SK-N-SH (cell line): ENCODE measurements at regions not wholly inside any gene's neighbourhood (a gene's known extent, or its start where the extent isn't known, plus 50 kb on each side); places are given as distances from the start of the nearest gene placed in this dataset.

Experiments
- CHD2 ChIP-seq: fragments of 150-350 bp; IDR thresholded peaks from 2 replicates; pipeline ENCODE4 v1.6.1; 2018; ENCODE audit warnings: low read length; ENCODE audit not compliant: partially characterized antibody
- JUND ChIP-seq: IDR thresholded peaks from 2 replicates; pipeline ENCODE4 v1.4.0; 2012
- MAX ChIP-seq: IDR thresholded peaks from 2 replicates; pipeline ENCODE4 v1.4.0; 2012; ENCODE audit warnings: low read depth
- NFIC ChIP-seq: IDR thresholded peaks from 2 replicates; pipeline ENCODE4 v1.4.0; 2012; ENCODE audit warnings: borderline replicate concordance
- RAD21 ChIP-seq: IDR thresholded peaks from 2 replicates; pipeline ENCODE4 v1.6.1; 2012; ENCODE audit warnings: mild to moderate bottlenecking, low read length
- RCOR1 ChIP-seq: fragments of 150-350 bp; IDR thresholded peaks from 2 replicates; pipeline ENCODE4 v1.6.1; 2017; ENCODE audit warnings: antibody characterized with exemption, low read length
- TCF12 ChIP-seq: IDR thresholded peaks from 2 replicates; pipeline ENCODE4 v1.4.0; 2012
- TF ChIP-seq, protein P1 (sequence below): fragments of 200-600 bp; sonication (generic); IDR thresholded peaks from 2 replicates; pipeline ENCODE4 v1.6.1; 2017; ENCODE audit warnings: antibody characterized with exemption, mild to moderate bottlenecking, moderate library complexity

GRCh38 chr9:12544700-12545099 is 148.5 kb upstream of the TYRP1 start:
- TF ChIP-seq, protein P1, sequence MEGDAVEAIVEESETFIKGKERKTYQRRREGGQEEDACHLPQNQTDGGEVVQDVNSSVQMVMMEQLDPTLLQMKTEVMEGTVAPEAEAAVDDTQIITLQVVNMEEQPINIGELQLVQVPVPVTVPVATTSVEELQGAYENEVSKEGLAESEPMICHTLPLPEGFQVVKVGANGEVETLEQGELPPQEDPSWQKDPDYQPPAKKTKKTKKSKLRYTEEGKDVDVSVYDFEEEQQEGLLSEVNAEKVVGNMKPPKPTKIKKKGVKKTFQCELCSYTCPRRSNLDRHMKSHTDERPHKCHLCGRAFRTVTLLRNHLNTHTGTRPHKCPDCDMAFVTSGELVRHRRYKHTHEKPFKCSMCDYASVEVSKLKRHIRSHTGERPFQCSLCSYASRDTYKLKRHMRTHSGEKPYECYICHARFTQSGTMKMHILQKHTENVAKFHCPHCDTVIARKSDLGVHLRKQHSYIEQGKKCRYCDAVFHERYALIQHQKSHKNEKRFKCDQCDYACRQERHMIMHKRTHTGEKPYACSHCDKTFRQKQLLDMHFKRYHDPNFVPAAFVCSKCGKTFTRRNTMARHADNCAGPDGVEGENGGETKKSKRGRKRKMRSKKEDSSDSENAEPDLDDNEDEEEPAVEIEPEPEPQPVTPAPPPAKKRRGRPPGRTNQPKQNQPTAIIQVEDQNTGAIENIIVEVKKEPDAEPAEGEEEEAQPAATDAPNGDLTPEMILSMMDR: no peak
- TF ChIP-seq RCOR1: no peak
- TF ChIP-seq RAD21: no peak
- TF ChIP-seq TCF12: no peak
- no peak for TF ChIP-seq CHD2
- TF ChIP-seq MAX: no peak
- no peak for TF ChIP-seq JUND
- TF ChIP-seq NFIC: no peak
